ENCODE measurements at regions not wholly inside any gene's neighbourhood (a gene's known extent, or its start where the extent isn't known, plus 50 kb on each side); places are given as distances from the start of the nearest gene placed in this dataset.

DNA sequence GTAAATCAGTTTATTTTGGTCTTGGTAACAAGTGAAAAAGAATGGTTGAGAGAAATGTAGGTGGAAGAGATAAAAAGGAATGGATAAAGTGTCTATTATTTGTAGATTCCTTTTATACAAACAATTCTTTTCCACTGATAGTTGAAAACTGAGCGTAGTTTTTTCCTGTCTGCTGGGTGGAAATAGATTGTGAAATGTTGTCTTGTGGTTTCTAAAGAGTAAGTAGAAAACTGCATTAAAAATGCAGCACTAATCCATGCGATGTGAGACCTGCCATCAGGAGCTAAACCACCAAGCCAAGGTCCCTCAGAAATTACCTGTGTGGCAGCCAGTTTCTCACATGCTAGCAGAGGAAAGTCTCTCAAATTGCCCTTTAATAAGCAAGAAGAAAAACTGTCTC, 103.2 kb upstream of the SLC44A3 start:
- Histone ChIP-seq H3K9me3 (ENCODE audit: control insufficient read depth, insufficient read depth, low read depth, low read length) (no peaks in the 10 kb centered on the region), H3K4me3 (ENCODE audit: low read depth, low read length) (no peak overlapping the region), H3K27ac (ENCODE audit: extremely low read depth, low read depth, low read length) (no peak overlapping the region), H3K4me1 (ENCODE audit: control insufficient read depth, insufficient read depth, low read length) (no peaks in the 10 kb centered on the region), H3K36me3 (ENCODE audit: control insufficient read depth in 2 of 2, insufficient read depth in 1 of 2, low read length in 2 of 2) (no peaks in the 10 kb centered on the region)
- TF ChIP-seq SETDB1 (IDR thresholded peaks at IDR 0.05; ENCODE audit: insufficient read length, low read length): no peak
- TF ChIP-seq ZNF561 (tag by site-specific recombination; IDR thresholded peaks at IDR 0.05; ENCODE audit: borderline replicate concordance): no peak
- TF ChIP-seq, protein P1, sequence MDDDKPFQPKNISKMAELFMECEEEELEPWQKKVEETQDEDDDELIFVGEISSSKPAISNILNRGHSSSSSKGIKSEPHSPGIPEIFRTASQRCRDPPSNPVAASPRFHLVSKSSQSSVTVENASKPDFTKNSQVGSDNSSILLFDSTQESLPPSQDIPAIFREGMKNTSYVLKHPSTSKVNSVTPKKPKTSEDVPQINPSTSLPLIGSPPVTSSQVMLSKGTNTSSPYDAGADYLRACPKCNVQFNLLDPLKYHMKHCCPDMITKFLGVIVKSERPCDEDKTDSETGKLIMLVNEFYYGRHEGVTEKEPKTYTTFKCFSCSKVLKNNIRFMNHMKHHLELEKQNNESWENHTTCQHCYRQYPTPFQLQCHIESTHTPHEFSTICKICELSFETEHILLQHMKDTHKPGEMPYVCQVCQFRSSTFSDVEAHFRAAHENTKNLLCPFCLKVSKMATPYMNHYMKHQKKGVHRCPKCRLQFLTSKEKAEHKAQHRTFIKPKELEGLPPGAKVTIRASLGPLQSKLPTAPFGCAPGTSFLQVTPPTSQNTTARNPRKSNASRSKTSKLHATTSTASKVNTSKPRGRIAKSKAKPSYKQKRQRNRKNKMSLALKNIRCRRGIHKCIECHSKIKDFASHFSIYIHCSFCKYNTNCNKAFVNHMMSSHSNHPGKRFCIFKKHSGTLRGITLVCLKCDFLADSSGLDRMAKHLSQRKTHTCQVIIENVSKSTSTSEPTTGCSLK (tag by site-specific recombination; IDR thresholded peaks at IDR 0.05): no peak
- TF ChIP-seq ZNF426 (tag by site-specific recombination; IDR thresholded peaks at IDR 0.05): no peak
- TF ChIP-seq, protein P2, sequence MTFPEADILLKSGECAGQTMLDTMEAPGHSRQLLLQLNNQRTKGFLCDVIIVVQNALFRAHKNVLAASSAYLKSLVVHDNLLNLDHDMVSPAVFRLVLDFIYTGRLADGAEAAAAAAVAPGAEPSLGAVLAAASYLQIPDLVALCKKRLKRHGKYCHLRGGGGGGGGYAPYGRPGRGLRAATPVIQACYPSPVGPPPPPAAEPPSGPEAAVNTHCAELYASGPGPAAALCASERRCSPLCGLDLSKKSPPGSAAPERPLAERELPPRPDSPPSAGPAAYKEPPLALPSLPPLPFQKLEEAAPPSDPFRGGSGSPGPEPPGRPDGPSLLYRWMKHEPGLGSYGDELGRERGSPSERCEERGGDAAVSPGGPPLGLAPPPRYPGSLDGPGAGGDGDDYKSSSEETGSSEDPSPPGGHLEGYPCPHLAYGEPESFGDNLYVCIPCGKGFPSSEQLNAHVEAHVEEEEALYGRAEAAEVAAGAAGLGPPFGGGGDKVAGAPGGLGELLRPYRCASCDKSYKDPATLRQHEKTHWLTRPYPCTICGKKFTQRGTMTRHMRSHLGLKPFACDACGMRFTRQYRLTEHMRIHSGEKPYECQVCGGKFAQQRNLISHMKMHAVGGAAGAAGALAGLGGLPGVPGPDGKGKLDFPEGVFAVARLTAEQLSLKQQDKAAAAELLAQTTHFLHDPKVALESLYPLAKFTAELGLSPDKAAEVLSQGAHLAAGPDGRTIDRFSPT (tag by site-specific recombination; IDR thresholded peaks at IDR 0.05): no peak
- no peak for TF ChIP-seq ZNF521 (tag by site-specific recombination; IDR thresholded peaks at IDR 0.05)
- no peak for TF ChIP-seq YY1 (tag by site-specific recombination; IDR thresholded peaks at IDR 0.05)
- no peak for TF ChIP-seq SALL2 (tag by site-specific recombination; IDR thresholded peaks at IDR 0.05; ENCODE audit: borderline replicate concordance)
- no peak for TF ChIP-seq ZNF76 (tag by site-specific recombination; IDR thresholded peaks at IDR 0.05; ENCODE audit: borderline replicate concordance, low read depth)
- TF ChIP-seq ZNF776 (tag by site-specific recombination; IDR thresholded peaks at IDR 0.05; ENCODE audit: borderline replicate concordance): no peak
- no peak for TF ChIP-seq ZXDB (tag by site-specific recombination; IDR thresholded peaks at IDR 0.05)
- TF ChIP-seq, protein P3, sequence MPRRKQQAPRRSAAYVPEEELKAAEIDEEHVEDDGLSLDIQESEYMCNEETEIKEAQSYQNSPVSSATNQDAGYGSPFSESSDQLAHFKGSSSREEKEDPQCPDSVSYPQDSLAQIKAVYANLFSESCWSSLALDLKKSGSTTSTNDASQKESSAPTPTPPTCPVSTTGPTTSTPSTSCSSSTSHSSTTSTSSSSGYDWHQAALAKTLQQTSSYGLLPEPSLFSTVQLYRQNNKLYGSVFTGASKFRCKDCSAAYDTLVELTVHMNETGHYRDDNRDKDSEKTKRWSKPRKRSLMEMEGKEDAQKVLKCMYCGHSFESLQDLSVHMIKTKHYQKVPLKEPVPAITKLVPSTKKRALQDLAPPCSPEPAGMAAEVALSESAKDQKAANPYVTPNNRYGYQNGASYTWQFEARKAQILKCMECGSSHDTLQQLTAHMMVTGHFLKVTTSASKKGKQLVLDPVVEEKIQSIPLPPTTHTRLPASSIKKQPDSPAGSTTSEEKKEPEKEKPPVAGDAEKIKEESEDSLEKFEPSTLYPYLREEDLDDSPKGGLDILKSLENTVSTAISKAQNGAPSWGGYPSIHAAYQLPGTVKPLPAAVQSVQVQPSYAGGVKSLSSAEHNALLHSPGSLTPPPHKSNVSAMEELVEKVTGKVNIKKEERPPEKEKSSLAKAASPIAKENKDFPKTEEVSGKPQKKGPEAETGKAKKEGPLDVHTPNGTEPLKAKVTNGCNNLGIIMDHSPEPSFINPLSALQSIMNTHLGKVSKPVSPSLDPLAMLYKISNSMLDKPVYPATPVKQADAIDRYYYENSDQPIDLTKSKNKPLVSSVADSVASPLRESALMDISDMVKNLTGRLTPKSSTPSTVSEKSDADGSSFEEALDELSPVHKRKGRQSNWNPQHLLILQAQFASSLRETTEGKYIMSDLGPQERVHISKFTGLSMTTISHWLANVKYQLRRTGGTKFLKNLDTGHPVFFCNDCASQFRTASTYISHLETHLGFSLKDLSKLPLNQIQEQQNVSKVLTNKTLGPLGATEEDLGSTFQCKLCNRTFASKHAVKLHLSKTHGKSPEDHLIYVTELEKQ (tag by site-specific recombination; IDR thresholded peaks at IDR 0.05; ENCODE audit: borderline replicate concordance): no peak
- TF ChIP-seq, protein P4, sequence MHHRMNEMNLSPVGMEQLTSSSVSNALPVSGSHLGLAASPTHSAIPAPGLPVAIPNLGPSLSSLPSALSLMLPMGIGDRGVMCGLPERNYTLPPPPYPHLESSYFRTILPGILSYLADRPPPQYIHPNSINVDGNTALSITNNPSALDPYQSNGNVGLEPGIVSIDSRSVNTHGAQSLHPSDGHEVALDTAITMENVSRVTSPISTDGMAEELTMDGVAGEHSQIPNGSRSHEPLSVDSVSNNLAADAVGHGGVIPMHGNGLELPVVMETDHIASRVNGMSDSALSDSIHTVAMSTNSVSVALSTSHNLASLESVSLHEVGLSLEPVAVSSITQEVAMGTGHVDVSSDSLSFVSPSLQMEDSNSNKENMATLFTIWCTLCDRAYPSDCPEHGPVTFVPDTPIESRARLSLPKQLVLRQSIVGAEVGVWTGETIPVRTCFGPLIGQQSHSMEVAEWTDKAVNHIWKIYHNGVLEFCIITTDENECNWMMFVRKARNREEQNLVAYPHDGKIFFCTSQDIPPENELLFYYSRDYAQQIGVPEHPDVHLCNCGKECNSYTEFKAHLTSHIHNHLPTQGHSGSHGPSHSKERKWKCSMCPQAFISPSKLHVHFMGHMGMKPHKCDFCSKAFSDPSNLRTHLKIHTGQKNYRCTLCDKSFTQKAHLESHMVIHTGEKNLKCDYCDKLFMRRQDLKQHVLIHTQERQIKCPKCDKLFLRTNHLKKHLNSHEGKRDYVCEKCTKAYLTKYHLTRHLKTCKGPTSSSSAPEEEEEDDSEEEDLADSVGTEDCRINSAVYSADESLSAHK (tag by site-specific recombination; IDR thresholded peaks at IDR 0.05): no peak
- no peak for TF ChIP-seq ZNF530 (tag by site-specific recombination; IDR thresholded peaks at IDR 0.05; ENCODE audit: low read depth)
- TF ChIP-seq RBAK (tag by site-specific recombination; IDR thresholded peaks at IDR 0.05): no peak
- no peak for TF ChIP-seq ZNF660 (tag by site-specific recombination; IDR thresholded peaks at IDR 0.05)
- TF ChIP-seq, protein P5, sequence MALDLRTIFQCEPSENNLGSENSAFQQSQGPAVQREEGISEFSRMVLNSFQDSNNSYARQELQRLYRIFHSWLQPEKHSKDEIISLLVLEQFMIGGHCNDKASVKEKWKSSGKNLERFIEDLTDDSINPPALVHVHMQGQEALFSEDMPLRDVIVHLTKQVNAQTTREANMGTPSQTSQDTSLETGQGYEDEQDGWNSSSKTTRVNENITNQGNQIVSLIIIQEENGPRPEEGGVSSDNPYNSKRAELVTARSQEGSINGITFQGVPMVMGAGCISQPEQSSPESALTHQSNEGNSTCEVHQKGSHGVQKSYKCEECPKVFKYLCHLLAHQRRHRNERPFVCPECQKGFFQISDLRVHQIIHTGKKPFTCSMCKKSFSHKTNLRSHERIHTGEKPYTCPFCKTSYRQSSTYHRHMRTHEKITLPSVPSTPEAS (tag by site-specific recombination; IDR thresholded peaks at IDR 0.05): no peak
- no peak for TF ChIP-seq ZNF48 (tag by site-specific recombination; IDR thresholded peaks at IDR 0.05)
- TF ChIP-seq ZNF677 (tag by site-specific recombination; IDR thresholded peaks at IDR 0.05): no peak
- no peak for TF ChIP-seq ZNF2 (tag by site-specific recombination; IDR thresholded peaks at IDR 0.05)
- ChIA-PET CTCF (no interaction called here), POLR2A (no interaction called here)
